DMS 273 treated with DMSO at 0.1 percent for 48 hours (cell line): ENCODE measurements at regions not wholly inside any gene's neighbourhood (a gene's known extent, or its start where the extent isn't known, plus 50 kb on each side); places are given as distances from the start of the nearest gene placed in this dataset.

Source experiments
- DNase-seq: peaks from one replicate; lab custom pipeline; 2025; lab: John Stamatoyannopoulos, UW

DNA sequence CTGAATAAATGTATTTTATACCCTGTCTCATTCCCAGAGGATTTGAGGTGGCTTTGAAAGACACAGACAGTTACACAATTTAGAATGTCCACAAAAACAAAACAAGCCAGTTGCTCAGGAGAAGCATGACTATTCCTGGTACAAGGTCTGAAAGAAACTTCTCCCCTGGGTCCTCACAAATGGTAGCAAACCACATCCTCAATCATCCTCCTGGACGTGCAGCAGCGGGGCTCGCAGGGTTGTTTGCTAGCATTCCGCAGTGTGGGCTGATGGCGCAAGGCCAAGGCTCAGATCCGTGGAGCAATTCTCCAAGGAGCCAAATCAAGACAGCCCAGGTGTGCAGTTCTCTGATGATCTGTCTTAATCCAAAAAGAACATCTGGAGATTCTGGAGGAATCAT is 210.3 kb downstream of the ACTL7B start:
- DNase-seq: no peak

DNA sequence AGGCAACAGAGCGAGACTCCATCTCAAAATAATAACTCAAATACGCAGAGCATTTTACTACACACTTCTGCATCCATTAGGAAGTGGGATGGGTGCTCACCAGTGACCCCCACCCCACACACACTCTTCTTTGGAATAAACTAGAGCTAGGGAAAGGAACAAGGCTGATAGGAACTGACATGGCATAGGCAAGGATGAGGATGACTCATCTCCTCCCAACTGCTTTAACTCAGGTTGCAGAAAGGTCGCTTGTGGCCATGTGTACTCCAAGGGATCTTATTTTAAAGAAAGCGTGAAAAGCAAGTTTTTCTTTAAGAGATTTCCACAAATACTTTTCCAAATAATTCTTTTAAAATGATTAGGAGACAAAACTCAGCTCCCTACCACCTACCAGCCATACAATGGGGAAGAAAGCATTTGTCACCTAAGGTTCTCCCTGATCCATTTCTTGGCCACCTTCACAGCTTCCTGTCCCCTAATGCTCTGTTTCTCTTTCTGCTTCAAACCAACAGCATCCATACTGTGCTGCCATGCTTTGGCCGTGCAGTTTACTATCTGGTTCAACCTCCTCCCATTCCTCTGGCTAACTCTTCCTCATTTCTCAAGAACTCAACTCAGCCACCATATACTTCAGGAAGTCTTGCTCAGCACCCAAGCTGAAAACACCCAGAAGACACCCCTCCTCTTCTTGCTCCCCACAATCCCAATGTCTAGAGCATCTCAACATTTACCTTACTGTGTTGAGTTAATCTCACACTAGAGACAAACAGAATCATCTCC is 211.9 kb downstream of the ACTL7B start:
- DNase-seq: no peak

DNA sequence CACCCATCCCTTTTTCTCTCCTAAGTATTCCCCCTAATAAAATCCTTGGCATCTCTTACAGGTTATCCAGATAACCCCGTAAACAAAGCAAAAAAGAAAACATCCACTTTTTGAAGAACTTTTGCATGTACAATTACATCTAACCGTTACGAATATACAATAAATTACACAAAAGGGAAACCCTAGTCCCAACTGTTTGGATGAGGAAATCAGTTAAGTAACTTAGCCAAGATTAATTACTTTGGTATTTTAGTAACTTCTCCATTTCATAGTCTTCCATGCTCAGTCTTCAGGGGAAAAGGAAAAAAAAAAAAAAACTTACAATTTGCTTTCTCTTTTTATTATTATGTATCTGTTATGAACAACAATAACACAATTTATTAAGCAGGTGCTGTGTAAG is 212.9 kb downstream of the ACTL7B start:
- DNase-seq: no peak

DNA sequence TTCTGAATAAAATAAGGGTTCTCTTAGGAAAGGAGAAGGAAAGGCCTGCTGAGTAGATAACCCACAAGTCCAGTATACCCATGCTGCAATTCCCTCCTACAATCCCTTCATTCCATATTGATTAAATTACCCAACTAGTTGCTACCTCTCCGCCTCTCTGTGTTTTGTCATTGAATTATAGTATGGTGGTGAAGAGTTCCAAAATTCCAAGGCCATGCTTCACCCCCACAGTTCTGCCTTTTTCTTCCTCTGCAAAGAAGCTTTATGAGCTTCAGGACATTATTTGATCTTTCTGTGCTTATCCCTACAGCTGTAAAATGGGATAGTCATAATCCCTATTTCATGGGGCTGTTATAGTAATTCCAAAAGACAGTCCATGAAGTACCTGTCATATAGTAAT is 215.6 kb downstream of the ACTL7B start:
- no peak for DNase-seq

DNA sequence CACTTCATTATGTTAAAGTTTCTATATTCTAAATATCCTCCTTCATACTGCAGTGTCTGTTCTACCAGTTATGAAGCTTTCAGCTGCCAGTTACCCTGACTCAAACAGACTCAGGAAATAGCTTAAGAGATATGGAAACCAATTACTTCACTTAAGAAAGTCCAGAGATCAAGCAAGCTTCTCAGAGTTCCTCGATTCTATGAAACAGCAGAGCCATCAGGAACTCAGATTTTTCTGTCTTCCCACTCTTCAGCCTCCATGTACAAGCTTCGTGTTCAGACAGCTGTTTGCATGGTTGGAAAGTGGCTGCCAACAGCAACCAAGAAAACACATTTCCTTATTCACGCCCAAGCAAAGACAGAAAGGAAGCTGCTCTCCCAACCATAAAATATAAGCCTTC is 216.1 kb downstream of the ACTL7B start:
- DNase-seq: no peak

DNA sequence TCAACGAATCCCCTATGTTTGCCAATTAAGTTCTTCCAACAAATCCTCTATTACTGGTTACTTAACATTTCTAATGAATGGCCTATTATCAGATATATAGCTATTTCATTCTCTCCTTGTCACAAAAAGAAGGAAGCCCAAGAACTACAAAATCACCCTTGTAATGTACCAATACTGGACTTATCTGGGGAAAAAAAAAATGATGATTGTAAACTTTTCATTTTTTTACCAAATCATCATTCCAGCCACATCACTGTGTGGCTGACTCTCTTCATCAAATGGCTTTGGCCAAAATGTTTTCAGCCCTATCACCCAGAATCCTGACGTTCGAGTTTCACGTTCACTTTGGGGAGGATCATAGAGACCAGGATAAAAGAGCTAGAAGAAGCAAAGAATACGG is 216.7 kb downstream of the ACTL7B start:
- no peak for DNase-seq

DNA sequence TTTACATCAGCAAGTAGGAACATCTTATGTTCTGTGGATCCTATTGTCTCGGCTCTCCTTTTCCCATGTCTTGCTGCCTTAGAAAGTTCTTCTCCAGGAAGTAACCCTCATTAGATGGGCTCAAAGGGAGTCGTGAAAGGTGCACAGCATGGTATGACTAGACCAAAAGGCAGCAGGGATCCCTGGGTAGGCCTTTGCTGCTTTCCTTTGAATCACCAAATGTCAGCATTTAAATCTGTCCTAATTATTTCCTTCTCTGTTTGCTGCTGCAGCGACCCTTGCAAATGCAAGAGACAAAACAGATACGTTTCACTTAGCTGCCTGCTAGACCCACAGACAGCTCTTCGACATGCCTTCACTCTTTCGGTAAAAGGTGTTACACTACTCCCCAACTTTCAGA is 218.4 kb downstream of the ACTL7B start:
- no peak for DNase-seq

DNA sequence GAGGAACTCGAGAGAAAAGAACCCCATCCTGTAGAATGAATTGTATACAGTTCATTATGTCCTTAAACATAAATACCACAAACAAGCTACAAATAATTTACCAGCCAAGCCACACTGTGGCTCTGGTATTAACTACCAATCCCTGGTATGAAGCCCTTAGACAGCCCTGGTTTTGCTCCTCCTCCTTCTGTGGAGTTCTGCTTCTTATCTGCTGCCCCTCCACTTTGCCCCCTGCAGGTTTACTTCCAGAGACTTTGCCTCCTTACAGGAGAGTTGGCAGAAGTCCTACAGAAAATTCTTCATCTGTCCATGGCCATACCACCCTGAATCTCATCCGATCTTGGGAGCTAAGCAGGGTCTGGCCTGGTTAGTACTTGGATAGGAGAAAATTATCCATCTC is 219.8 kb downstream of the ACTL7B start:
- no peak for DNase-seq

DNA sequence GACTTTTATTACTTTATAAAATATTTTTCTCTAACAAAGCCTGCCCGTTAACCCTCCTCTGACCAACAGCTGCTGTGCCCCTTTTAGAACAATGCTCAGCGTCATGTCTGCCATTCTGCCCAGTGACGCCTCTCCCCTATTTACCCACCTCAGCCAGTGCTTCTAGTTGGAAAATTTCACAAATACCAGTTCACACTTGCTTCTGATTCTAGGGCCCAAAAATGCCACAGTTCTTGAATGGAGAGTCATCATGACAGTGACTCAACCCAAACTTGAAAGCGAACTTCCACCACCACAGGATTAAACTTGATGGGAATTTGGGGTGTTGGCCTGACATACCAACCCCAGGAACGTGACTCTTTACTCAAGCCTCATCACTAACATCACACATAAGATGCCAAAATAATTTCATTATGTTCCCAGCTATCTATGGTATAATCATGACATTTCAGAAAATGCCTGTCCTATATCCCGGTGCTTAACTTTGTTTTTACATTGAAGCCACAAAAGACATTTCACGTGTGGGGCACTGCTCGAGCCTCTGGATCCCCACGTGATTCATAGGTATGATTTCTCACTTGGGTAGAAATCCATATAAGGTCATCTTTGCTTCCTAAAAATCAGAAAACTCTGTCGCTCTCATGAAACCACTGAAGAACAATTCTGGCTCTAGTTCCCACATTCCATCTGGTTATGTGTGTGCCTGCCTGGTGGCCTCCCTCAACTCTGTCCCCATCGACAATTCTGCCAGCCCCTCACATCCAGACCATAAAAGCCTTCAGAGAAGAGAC is 220.9 kb downstream of the ACTL7B start:
- no peak for DNase-seq

DNA sequence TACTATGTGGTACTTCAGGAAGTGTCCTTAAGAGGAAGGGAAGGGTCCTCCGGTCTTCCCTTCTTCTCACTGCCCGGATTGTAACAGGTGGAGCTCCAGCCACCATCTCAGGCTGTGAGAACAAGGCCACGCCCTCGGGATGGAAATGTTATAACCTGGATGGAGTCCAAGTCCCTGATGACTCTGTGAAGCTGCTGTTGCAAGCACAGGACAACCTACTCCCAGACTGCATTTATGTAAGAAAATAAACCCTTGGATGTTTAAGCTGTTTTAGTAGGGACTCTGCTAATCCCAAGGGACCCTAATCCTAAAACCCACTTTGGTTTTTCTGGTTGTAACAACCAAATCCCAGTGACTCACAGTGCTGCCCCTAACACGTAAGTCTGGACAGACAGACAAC is 221.6 kb downstream of the ACTL7B start:
- peak; percentile 10 for DNase-seq

DNA sequence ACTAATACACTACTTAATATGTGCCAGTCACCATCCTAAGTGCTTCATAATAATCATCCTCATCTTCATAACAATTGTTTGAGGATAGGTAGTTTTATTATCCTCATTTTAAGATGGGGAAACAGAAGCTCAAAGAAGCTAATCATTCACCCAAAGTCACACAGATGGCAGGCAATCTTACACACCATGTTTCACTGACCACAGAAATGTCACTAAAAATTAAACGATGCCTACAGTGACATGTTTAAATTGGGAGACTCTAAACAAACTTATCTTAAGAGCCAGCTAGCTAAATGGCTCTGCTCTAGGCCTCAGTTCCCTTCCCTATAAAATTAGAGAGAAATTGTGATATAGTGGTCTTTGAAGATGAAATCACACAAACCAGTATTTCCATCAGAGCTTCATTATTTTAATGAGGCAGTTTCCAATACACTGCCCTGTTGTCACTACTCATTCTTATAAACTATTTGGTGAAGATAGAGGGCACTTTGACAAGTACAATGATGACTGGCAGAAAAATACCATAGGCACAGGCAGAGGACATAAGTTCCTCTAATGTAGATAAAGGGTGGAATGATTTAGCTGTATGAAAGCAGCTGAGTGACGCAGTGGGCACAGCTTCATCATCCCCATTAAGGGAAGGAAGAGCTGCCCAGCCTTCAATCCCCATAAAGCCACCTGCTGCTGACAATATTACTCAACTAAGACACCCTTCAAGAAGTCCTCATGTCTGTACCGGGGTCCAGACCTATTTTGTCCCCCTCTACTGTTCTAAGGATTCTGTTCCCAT is 224.1 kb downstream of the ACTL7B start:
- DNase-seq: no peak

DNA sequence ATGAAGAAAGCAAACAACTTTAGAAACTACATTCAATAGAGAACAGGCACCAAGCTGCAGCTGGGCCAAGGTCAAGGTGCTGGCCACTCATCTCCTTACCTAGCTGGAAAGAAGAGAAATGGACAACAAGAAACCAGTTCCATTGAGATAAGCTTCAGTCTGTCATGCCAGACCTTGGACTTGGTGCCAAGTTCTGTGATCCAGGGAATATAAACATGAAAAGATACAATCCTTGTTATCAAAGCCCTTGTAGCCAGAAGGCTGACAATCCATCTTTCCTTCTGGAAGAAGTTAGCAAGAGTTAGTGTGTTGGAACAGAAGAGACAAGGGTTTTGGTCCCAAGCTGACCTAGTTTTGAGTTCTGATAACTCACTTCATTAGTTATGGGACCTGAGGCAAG is 227.5 kb downstream of the ACTL7B start:
- no peak for DNase-seq

DNA sequence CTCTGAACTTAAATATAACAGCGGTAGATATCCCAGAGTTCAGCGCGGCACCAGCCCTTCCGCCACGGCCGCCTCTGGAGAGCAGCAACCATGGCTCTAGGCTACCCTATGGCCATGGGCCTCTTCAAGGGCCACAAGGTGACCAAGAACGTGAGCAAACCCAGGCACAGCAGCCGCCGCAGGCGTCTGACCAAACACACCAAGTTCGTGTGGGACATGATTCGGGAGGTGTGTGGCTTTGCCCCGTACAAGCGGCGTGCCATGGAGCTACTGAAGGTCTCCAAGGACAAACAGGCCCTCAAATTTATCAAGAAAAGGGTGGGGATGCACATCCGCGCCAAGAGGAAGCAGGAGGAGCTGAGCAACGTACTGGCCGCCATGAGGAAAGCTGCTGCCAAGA is 229.0 kb downstream of the ACTL7B start:
- DNase-seq: no peak

DNA sequence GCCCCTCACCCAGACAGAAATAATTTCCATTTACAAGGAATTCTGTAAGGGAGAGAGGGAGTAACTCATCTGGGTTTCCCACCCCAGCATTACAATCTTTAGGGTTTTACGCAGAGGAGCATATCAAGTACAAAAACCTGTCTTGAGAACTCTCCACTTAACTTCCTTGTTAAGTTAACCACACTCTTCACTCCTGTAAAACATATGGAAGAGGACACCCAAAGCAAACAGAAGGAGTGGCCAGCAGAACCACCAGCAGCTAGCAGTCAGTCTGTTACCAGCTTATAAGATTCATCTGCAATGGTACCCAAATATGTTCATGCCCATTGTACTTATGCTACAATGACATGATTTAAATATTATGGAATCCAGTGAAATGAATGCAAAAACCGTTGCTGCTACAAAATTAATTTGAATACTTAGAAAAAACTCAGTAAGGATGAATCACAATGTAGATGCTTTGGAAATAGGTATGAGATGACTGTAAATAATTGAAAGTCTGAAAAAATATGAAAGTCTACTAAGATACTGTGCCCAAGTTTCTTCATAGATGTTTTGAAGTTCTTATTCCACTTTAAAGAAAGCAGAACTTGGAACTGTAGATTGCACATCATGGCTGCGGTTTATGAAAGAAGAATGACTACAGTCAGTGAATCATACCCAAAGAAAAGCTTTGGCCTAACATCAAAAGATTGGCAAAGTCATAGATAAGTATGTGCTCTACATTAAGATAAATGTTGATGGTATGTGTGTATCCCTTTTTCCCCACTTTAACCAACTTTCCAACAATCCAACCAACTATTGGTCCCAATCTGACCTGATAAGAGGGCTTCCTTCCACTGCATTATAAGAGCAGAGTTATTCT is 233.6 kb downstream of the ACTL7B start:
- DNase-seq: no peak

DNA sequence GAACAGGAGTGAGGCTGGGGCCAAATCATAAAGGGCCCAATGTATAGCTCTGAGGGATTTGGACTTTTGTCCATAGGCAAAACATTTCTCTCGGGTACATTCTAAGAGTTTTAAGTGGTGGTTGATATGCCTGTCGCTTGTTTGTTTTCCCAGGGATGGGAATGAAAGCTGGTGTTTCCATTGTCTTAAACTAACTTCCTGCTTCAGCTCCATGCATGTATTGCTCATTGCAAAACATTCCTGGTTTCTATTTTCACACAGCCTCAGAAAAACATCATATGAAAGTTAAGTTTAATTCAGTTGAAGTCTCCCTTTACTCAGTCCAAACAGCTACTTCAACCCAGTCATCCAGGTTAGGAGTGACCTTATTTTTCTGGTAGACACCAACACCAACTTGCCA is 235.0 kb downstream of the ACTL7B start:
- DNase-seq: no peak

DNA sequence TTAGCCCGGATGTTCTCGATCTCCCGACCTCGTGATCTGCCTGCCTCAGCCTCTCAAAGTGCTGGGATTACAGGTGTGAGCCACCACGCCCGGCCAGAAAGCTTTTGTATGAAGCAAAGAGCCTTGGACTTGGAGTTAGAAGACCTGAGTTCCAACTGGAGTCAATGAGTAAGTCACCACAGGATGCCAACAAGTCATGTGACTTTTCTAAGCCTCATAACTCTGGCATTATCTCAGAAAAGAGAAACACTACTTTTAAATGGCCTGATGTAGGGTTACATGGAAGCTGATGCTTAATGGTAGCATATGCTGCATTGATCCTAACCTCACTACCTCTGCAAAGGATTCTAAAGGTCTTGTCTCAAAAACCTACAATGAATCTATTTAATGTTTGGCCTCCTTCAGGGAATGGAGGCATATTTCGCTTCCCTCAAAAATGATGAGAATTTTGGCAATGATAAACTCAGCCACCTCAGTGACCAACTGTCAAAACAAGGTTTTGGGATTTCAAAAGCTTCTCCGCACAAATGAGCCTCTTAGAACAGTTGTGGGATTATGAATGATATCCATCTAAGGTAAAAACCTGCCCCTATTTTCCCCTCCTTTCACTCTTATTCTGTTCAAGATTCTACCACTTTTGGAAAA is 236.8 kb downstream of the ACTL7B start:
- no peak for DNase-seq

DNA sequence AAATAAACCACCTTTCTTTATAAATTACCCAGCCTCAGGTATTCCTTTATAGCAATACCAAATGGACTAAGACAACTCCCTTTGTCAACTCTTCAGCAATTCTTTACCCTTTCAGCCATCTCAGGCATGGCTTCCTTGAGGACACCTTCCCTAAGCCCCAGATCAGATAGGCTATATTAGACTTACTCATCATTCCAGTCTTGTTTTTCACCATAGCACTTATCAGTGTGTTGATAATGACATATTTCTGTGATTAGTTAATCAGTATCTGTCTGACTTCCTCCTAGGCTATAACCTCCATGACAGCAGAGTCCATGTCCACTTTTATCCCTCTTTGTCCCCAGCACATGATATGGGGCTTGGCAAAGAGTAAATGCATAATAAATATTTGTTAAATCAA is 238.1 kb downstream of the ACTL7B start:
- no peak for DNase-seq

DNA sequence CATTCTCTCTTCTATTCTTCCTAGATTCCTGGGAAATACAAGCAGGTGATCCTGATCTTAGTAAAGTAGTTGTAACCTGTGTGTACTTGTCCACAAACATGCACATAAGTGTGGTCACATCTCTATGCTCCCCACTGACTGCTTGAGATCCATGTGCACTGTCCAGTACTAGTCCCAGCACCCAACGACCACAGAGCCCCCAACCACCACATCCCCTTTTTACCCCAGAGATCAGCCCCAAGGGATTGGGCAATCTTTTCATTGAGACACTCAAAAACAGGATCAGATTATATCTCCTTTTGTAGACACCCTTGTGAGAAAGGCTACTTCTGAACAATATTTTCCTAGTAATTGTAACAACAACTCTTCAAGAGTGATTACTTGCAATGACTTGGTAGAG is 240.6 kb downstream of the ACTL7B start:
- no peak for DNase-seq

DNA sequence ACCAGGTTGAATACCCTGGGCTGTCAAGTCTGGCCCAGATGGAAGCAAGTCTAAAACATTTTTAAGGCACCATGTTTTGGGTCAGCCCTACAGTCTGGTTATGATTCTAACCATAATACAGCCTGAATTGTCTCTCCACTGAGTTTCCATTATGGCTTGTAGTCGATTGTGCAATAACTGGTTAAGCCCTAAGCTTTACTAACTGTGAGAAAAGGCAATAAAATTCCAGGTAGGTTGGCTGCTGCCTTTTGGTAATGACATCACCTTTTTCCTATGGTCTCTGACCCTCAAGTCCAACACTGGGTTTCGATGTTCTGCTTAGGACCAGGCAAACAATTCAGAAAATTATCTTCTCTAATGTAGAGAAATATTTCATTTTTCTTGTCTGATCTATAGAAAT is 243.3 kb downstream of the ACTL7B start:
- no peak for DNase-seq

DNA sequence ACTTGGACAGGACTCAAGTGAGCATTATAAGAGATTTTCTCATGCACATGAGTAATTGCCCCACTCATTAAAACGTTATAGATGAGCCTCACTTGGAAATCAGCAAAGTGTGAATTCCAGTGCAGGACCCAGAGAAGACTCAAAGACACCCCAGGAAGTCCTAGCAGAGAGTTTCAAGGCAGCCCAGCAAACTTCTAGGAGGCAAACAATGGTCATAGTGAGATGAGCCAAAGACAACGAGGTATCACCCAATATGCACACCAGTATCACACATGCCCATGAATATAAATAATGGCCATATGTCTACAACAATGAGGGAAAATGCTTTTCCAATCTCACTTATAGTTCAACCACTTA is 245.9 kb downstream of the ACTL7B start:
- no peak for DNase-seq

DNA sequence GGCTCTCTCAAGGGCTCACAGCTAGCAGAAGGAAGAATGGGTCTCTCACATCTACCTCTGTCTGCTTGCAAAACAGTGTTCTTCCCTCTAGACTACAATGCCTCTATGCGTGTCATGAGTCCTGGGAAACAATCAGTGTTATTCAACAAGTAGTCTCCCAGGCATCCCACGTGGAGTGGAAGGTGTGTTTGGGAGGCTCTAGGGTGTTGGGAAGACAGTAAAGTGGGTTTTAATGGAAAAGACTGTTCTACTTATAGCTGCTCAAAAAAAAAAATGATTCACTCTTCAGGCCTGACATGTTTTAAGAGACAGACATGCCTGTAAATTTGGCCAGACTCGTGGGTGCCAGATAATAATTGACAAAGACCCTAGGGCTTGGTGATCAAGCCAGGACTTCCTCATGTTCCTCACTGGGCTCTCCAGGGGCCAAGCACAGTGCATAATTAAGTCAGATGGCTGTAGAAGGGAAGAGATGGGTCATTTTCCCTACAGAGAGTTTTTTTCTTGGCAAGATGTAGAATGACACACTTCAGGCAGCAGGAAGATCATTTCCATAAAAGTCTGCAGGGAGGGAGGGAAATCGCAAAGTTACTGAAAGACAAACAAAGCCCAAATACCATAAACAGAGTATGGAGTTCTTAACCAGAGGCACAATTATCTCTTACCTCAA is 246.4 kb downstream of the ACTL7B start:
- DNase-seq: no peak
